Vagina (tissue), 2 donors: ENCODE measurements at regions not wholly inside any gene's neighbourhood (a gene's known extent, or its start where the extent isn't known, plus 50 kb on each side); places are given as distances from the start of the nearest gene placed in this dataset.

Experiments
- DNase-seq, 2 donors: peaks; one replicate each; pipeline ENCODE4 v3.0.0-alpha.2; 2017; ENCODE audit errors: extremely low spot score in 2 of 2
- H3K27ac ChIP-seq: fragments of 200-600 bp; sonication (generic); one replicate; pipeline ENCODE4 v1.5.1; 2019
- H3K27me3 ChIP-seq: fragments of 200-600 bp; sonication (generic); one replicate; pipeline ENCODE4 v1.5.1; 2019
- H3K36me3 ChIP-seq, 2 donors: fragments of 200-600 bp; sonication (generic); one replicate each; pipeline ENCODE4 v1.5.1; 2017 to 2019
- H3K4me1 ChIP-seq: fragments of 200-600 bp; sonication (generic); one replicate; pipeline ENCODE4 v1.5.1; 2019
- H3K4me3 ChIP-seq, 2 donors: fragments of 200-600 bp; sonication (generic); 1 replicate in 1 of 2; 2 replicates in 1 of 2; pipeline ENCODE4 v1.5.1; 2016 to 2019
- H3K9me3 ChIP-seq: fragments of 200-600 bp; sonication (generic); one replicate; pipeline ENCODE4 v1.5.1; 2019
- POLR2A ChIP-seq, 2 donors: fragments of 450-650 bp; IDR thresholded peaks; one replicate each; pipeline ENCODE4 v1.6.1; 2017; ENCODE audit warnings: antibody characterized with exemption in 2 of 2, mild to moderate bottlenecking in 2 of 2, moderate library complexity in 2 of 2
- POLR2AphosphoS5 ChIP-seq, 2 donors: sonication (generic); formaldehyde crosslinking; IDR thresholded peaks; one replicate each; pipeline ENCODE4 v1.9.0; 2017; ENCODE audit warnings: antibody characterized with exemption in 2 of 2, mild to moderate bottlenecking in 2 of 2, low read depth in 1 of 2; ENCODE audit not compliant: insufficient read depth in 1 of 2
- intact Hi-C: fragments of 100-400 bp; cut with DNase I; formaldehyde crosslinking; loops from one replicate; pipeline ENCODE4 v1.15.1; 2023
- TF ChIP-seq, protein P1 (sequence below), 3 experiments: fragments of 450-650 bp in 2 of 3; fragments of 200-600 bp in 1 of 3; sonication (generic) in 1 of 3; IDR thresholded peaks; one replicate each; pipeline ENCODE4 v1.5.1; 2017 to 2019; ENCODE audit warnings: antibody characterized with exemption in 3 of 3, mild to moderate bottlenecking in 2 of 3, moderate library complexity in 2 of 3

DNA sequence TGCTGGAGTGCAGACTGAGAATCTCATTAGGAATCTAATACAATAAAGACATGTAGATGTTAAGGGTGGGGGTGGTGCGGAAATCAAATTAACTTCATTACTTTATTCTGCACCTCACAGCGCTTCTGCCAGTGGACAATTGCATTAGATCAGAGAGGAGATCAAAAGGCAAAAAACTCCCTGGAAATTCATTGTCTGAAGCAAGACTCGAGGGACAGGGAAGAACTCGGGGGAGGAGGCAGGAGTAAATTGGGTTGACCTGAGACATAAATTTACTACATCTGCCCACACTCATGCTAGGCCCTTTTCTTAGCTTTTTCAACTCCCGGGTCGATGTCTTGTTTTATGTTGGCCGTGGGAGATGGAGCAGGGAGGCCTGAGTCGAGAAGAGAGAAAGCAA lies 315.4 kb downstream of the SPATA17 start:
- H3K27me3 ChIP-seq = no peaks in the 10 kb centered on the region
- no peaks in the 10 kb centered on the region for H3K9me3 ChIP-seq
- H3K27ac ChIP-seq = no peak overlapping the region
- no peaks in the 10 kb centered on the region for H3K36me3 ChIP-seq
- H3K4me3 ChIP-seq = no peak overlapping the region
- intact Hi-C loops = no loop called here
- no peaks in the 10 kb centered on the region for H3K4me1 ChIP-seq
- TF ChIP-seq POLR2A (IDR thresholded peaks at IDR 0.05) = no peak
- TF ChIP-seq POLR2AphosphoS5 (IDR thresholded peaks at IDR 0.05; ENCODE audit: insufficient read depth in 1 of 2, low read depth in 1 of 2) = no peak
- TF ChIP-seq, protein P1, sequence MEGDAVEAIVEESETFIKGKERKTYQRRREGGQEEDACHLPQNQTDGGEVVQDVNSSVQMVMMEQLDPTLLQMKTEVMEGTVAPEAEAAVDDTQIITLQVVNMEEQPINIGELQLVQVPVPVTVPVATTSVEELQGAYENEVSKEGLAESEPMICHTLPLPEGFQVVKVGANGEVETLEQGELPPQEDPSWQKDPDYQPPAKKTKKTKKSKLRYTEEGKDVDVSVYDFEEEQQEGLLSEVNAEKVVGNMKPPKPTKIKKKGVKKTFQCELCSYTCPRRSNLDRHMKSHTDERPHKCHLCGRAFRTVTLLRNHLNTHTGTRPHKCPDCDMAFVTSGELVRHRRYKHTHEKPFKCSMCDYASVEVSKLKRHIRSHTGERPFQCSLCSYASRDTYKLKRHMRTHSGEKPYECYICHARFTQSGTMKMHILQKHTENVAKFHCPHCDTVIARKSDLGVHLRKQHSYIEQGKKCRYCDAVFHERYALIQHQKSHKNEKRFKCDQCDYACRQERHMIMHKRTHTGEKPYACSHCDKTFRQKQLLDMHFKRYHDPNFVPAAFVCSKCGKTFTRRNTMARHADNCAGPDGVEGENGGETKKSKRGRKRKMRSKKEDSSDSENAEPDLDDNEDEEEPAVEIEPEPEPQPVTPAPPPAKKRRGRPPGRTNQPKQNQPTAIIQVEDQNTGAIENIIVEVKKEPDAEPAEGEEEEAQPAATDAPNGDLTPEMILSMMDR (IDR thresholded peaks at IDR 0.05) = no peak
- DNase-seq = no peak

DNA sequence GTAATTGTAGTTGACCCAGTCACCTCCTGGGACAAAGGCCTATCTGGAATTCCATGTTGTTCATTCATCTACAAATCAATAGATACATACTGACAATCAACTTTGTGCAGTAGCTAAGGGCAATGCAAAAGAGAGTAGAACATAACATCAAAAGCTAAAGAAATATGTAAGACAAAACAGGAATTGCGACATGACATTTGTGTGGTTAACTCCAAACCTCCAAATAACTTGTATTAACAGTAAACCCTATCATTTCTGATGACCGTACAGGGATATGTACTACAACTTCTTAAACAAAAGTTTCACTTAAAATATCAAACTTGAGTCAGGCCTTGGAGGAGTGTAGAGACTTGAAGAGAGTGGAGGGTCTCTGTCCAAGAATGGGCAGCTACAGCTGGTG lies 317.6 kb downstream of the SPATA17 start:
- no peak for DNase-seq
- intact Hi-C loops = no loop called here
- no peak overlapping the region for H3K27ac ChIP-seq
- no peaks in the 10 kb centered on the region for H3K4me1 ChIP-seq
- H3K27me3 ChIP-seq = no peaks in the 10 kb centered on the region
- H3K9me3 ChIP-seq = no peaks in the 10 kb centered on the region
- TF ChIP-seq POLR2A (IDR thresholded peaks at IDR 0.05) (no peak), POLR2AphosphoS5 (IDR thresholded peaks at IDR 0.05; ENCODE audit: insufficient read depth in 1 of 2, low read depth in 1 of 2) (no peak)
- TF ChIP-seq, protein P1 (IDR thresholded peaks at IDR 0.05) = no peak
- no peaks in the 10 kb centered on the region for H3K36me3 ChIP-seq
- no peak overlapping the region for H3K4me3 ChIP-seq

DNA sequence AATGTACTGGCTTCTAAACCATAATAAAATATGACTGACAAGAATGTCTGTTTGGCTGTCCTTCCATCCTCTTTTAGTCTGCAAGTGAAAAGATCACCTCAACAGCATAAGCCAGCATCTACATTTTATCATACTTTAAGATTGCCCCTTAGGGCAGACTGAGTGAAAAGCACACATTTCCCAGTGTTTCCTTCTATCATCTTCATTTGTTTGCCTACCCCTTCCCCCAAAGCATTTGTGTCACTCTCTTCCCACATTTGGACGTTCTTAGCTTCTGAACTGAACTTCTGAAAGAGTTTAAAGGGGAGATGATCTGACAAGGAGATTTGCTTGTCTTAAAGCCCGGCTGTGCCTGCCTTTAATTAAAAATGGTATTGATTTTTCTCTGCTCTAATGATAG lies 322.2 kb downstream of the SPATA17 start:
- intact Hi-C loops = no loop called here
- no peaks in the 10 kb centered on the region for H3K27me3 ChIP-seq
- DNase-seq = no peak
- H3K4me3 ChIP-seq = no peak overlapping the region
- no peaks in the 10 kb centered on the region for H3K36me3 ChIP-seq
- no peak for TF ChIP-seq POLR2A (IDR thresholded peaks at IDR 0.05)
- TF ChIP-seq, protein P1 (IDR thresholded peaks at IDR 0.05) = no peak
- TF ChIP-seq POLR2AphosphoS5 (IDR thresholded peaks at IDR 0.05; ENCODE audit: insufficient read depth in 1 of 2, low read depth in 1 of 2) = no peak
- H3K9me3 ChIP-seq = no peaks in the 10 kb centered on the region
- no peaks in the 10 kb centered on the region for H3K4me1 ChIP-seq
- no peak overlapping the region for H3K27ac ChIP-seq

DNA sequence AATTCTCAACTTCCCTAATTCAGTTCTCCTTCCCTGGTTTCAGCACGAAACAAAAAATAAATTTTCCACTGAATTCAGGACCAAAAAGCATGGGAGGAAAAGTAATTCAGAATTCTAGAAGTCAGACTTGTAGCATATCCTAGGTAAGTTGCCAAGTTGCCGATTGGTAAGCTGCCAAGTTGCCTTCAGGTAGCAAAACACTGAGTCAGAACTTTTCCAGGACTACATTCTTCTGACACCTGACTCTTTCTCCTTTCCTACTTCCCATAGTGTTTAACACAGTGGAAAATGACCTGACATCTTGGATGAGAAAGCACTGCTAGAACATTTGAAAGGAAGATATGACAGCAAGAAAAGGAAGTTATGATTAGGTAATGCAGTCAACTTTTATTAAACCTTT lies 322.8 kb downstream of the SPATA17 start:
- Histone ChIP-seq H3K4me1 (no peaks in the 10 kb centered on the region), H3K36me3 (no peaks in the 10 kb centered on the region), H3K9me3 (no peaks in the 10 kb centered on the region), H3K27me3 (no peaks in the 10 kb centered on the region), H3K27ac (no peak overlapping the region), H3K4me3 (no peak overlapping the region)
- no peak for TF ChIP-seq POLR2AphosphoS5 (IDR thresholded peaks at IDR 0.05; ENCODE audit: insufficient read depth in 1 of 2, low read depth in 1 of 2)
- no peak for TF ChIP-seq POLR2A (IDR thresholded peaks at IDR 0.05)
- TF ChIP-seq, protein P1 (IDR thresholded peaks at IDR 0.05) = no peak
- intact Hi-C loops = no loop called here
- DNase-seq = no peak

DNA sequence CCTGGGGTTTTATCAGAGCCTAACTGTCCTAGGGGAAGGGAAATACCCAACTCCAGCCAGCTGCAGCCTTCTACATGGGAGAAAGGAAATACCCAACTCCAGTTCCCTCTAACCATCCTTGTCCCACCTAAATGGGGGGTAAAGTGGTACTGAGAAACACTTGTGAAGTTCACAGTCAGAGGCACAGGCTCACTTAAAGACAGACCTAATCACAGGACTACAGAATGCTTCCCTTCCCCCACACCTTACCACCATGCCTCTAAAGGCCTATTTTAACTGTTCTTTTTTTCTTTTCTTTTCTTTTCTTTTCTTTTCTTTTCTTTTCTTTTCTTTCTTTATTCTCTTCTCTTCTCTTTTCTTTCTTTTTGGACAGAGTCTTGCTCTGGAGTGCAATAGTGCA lies 324.6 kb downstream of the SPATA17 start:
- Histone ChIP-seq H3K4me1 (no peaks in the 10 kb centered on the region), H3K27ac (no peak overlapping the region), H3K9me3 (no peaks in the 10 kb centered on the region), H3K27me3 (no peaks in the 10 kb centered on the region), H3K4me3 (no peak overlapping the region), H3K36me3 (no peaks in the 10 kb centered on the region)
- DNase-seq = no peak
- TF ChIP-seq POLR2AphosphoS5 (IDR thresholded peaks at IDR 0.05; ENCODE audit: insufficient read depth in 1 of 2, low read depth in 1 of 2) (no peak), POLR2A (IDR thresholded peaks at IDR 0.05) (no peak)
- TF ChIP-seq, protein P1 (IDR thresholded peaks at IDR 0.05) = no peak
- intact Hi-C loops = no loop called here
